Endothelial cell of umbilical vein (primary cell): ENCODE measurements at regions not wholly inside any gene's neighbourhood (a gene's known extent, or its start where the extent isn't known, plus 50 kb on each side); places are given as distances from the start of the nearest gene placed in this dataset.

ENCODE experiments used
- BruUV-seq: library from RNA; stranded (reverse); fragments of 400-500 nt; replicated peaks from 2 replicates; lab custom pipeline; 2021; lab: Mats Ljungman, UMichigan
- CTCF ChIA-PET: fragments of 300-600, 350-600 bp; sonication (Branson Sonifier 250); formaldehyde crosslinking; loops from one replicate; lab custom pipeline; 2021; ENCODE audit warnings: antibody characterized with exemption, inconsistent platforms; lab: Charles Lee
- POLR2A ChIA-PET: fragments of 300-600, 350-600 bp; sonication (Branson Sonifier 250); formaldehyde crosslinking; loops from one replicate; lab custom pipeline; 2021; ENCODE audit warnings: antibody characterized with exemption, inconsistent platforms; lab: Charles Lee
- DNase-seq: peaks from one replicate; pipeline ENCODE4 v3.0.0-alpha.2; 2011; ENCODE audit warnings: low read depth, low spot score
- FAIRE-seq: peaks from 2 replicates; lab custom pipeline; 2011; peaks lifted over from hg19 to GRCh38; lab: Jason Lieb, UNC
- H2AFZ ChIP-seq: 2 replicates; pipeline ENCODE4 v1.6.0; 2012; ENCODE audit warnings: low read depth, low read length, control low read depth, inconsistent platforms
- H3K27ac ChIP-seq: 2 replicates; pipeline ENCODE4 v1.5.1; 2011; ENCODE audit warnings: low read depth, mild to moderate bottlenecking, control low read depth, low read length, moderate library complexity; ENCODE audit not compliant: insufficient read depth
- H3K27me3 ChIP-seq, 2 experiments: 2 replicates each; pipeline versions ENCODE4 v1.6.0 to v1.6.1; 2011; ENCODE audit warnings: low read length in 2 of 2, mixed read lengths in 1 of 2; ENCODE audit not compliant: control insufficient read depth in 2 of 2, insufficient read depth in 2 of 2
- H3K36me3 ChIP-seq, 2 experiments: 2 replicates in 1 of 2; 3 replicates in 1 of 2; pipeline ENCODE4 v1.5.1; 2011; ENCODE audit warnings: low read length in 2 of 2, mild to moderate bottlenecking in 1 of 2, moderate library complexity in 1 of 2; ENCODE audit not compliant: control insufficient read depth in 2 of 2, insufficient read depth in 2 of 2; ENCODE audit errors: extremely low read depth in 1 of 2
- H3K4me1 ChIP-seq: 3 replicates; pipeline ENCODE4 v1.5.1; 2011; ENCODE audit warnings: mild to moderate bottlenecking, low read length; ENCODE audit not compliant: control insufficient read depth, insufficient read depth; ENCODE audit errors: extremely low read depth
- H3K4me2 ChIP-seq: 2 replicates; pipeline ENCODE4 v1.6.1; 2011; ENCODE audit warnings: low read length, control low read depth, mixed read lengths; ENCODE audit not compliant: insufficient read depth
- H3K4me3 ChIP-seq, 3 experiments: fragments of 200-600 bp in 1 of 3; sonication (generic), shearing (Covaris generic) in 1 of 3; replicated peaks in 1 of 3; 2 replicates each; pipeline ENCODE4 v1.5.1; 2011 to 2016; ENCODE audit warnings: control low read depth in 3 of 3, low read length in 3 of 3, mild to moderate bottlenecking in 2 of 3, inconsistent platforms in 1 of 3, low read depth in 1 of 3, moderate library complexity in 1 of 3; ENCODE audit not compliant: insufficient read depth in 1 of 3
- H3K79me2 ChIP-seq: 2 replicates; pipeline ENCODE4 v1.6.0; 2012; ENCODE audit warnings: low read length, inconsistent platforms; ENCODE audit not compliant: control insufficient read depth, insufficient read depth
- H3K9ac ChIP-seq: replicated peaks from 2 replicates; pipeline ENCODE3; 2011; ENCODE audit warnings: low read length, control low read depth; ENCODE audit not compliant: insufficient read depth; ENCODE audit errors: extremely low read depth
- H3K9me1 ChIP-seq: replicated peaks from 3 replicates; pipeline ENCODE4 v1.6.0; 2011; ENCODE audit warnings: mild to moderate bottlenecking, low read length; ENCODE audit not compliant: control insufficient read depth, insufficient read depth; ENCODE audit errors: extremely low read depth
- H3K9me3 ChIP-seq: replicated peaks from 2 replicates; pipeline ENCODE4 v1.5.1; 2012; ENCODE audit warnings: low read length, inconsistent platforms; ENCODE audit not compliant: control insufficient read depth, insufficient read depth
- H4K20me1 ChIP-seq: replicated peaks from 2 replicates; pipeline ENCODE3; 2011; ENCODE audit warnings: mild to moderate bottlenecking, low read length; ENCODE audit not compliant: control insufficient read depth, insufficient read depth; ENCODE audit errors: extremely low read depth
- EZH2 ChIP-seq: IDR thresholded peaks from 2 replicates; pipeline ENCODE4 v1.6.1; 2012; ENCODE audit warnings: borderline replicate concordance, low read depth, mild to moderate bottlenecking, moderate library complexity, low read length, inconsistent platforms; ENCODE audit not compliant: severe bottlenecking
- FOS ChIP-seq: IDR thresholded peaks from 2 replicates; pipeline ENCODE4 v1.6.1; 2011; ENCODE audit warnings: mild to moderate bottlenecking, low read length, moderate library complexity, borderline replicate concordance; ENCODE audit not compliant: insufficient read depth
- GATA2 ChIP-seq: IDR thresholded peaks from 2 replicates; pipeline ENCODE4 v1.7.0; 2011; ENCODE audit warnings: low read depth, mild to moderate bottlenecking, moderate library complexity, mixed read lengths, low read length; ENCODE audit not compliant: insufficient read length, insufficient read depth
- JUN ChIP-seq: IDR thresholded peaks from 2 replicates; pipeline ENCODE4 v1.6.1; 2011; ENCODE audit warnings: borderline replicate concordance, low read depth; ENCODE audit not compliant: insufficient read length, insufficient read depth
- MYC ChIP-seq: IDR thresholded peaks from one replicate; pipeline ENCODE4 v1.6.1; 2011; ENCODE audit warnings: mild to moderate bottlenecking, low read depth, low read length
- POLR2A ChIP-seq: IDR thresholded peaks from 2 replicates; pipeline ENCODE4 v1.6.1; 2012; ENCODE audit warnings: low read depth, mild to moderate bottlenecking, control low read depth, low read length
- POLR2AphosphoS5 ChIP-seq: IDR thresholded peaks from 2 replicates; pipeline ENCODE4 v1.6.1; 2012; ENCODE audit warnings: low read depth, mild to moderate bottlenecking, control low read depth, low read length, moderate library complexity; ENCODE audit not compliant: insufficient read depth
- dilution Hi-C: fragments of 300-500 bp; cut with MboI; formaldehyde crosslinking; loops from one replicate; pipeline ENCODE4 v1.15.0; 2019; ENCODE audit warnings: low sequenced_read_pairs; ENCODE audit not compliant: extremely low pct_ligation_motif_present
- intact Hi-C: fragments of 100-400 bp; cut with micrococcal nuclease; formaldehyde crosslinking; loops from one replicate; pipeline ENCODE4 v1.10.0; 2022
- TF ChIP-seq, protein P1 (sequence below), 2 donors: IDR thresholded peaks; 1 replicate in 1 of 2; 2 replicates in 1 of 2; pipeline ENCODE4 v1.5.1; 2011; ENCODE audit warnings: low read length in 2 of 2, mild to moderate bottlenecking in 2 of 2, moderate library complexity in 2 of 2, control low read depth in 1 of 2, inconsistent platforms in 1 of 2, low read depth in 1 of 2; ENCODE audit not compliant: insufficient read depth in 1 of 2; ENCODE audit errors: extremely low read depth in 1 of 2
- TF ChIP-seq, protein P2 (sequence below): IDR thresholded peaks from 2 replicates; pipeline ENCODE4 v1.6.1; 2011; ENCODE audit not compliant: insufficient read depth, insufficient read length

DNA sequence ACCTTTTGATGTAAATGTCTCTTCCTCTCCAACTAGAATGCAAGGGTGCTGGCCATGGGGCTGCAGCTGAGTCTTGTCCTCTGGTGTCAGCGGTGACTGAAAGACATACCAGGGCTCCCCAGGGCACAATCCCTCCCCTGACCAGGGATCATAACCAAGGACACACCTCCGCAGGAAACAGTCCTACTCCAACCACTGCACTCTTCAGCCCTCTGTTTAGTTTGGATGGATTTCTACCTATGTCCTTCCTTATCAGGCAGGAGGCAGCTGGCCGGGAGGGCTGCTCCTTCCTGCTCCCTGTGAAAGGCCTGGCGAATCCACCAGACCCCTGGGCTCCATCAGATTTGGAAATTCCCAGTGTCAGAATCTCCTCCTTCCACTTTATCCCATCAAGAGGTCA lies 185.2 kb upstream of the ID2 start:
- dilution Hi-C loops (no loop called here), intact Hi-C loops (no loop called here)
- no peaks in the 10 kb centered on the region for H4K20me1 ChIP-seq
- no peaks in the 10 kb centered on the region for H3K9me1 ChIP-seq
- DNase-seq, result no peak
- H3K4me2 ChIP-seq, result no peak overlapping the region
- no peak overlapping the region for H3K9ac ChIP-seq
- POLR2A ChIA-PET, result no interaction called here
- BruUV-seq, result no TSS peak
- no peak for TF ChIP-seq POLR2A
- TF ChIP-seq, protein P1, sequence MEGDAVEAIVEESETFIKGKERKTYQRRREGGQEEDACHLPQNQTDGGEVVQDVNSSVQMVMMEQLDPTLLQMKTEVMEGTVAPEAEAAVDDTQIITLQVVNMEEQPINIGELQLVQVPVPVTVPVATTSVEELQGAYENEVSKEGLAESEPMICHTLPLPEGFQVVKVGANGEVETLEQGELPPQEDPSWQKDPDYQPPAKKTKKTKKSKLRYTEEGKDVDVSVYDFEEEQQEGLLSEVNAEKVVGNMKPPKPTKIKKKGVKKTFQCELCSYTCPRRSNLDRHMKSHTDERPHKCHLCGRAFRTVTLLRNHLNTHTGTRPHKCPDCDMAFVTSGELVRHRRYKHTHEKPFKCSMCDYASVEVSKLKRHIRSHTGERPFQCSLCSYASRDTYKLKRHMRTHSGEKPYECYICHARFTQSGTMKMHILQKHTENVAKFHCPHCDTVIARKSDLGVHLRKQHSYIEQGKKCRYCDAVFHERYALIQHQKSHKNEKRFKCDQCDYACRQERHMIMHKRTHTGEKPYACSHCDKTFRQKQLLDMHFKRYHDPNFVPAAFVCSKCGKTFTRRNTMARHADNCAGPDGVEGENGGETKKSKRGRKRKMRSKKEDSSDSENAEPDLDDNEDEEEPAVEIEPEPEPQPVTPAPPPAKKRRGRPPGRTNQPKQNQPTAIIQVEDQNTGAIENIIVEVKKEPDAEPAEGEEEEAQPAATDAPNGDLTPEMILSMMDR (IDR thresholded peaks at IDR 0.05; ENCODE audit: extremely low read depth in 1 of 2, insufficient read depth in 1 of 2, low read depth in 1 of 2, low read length in 2 of 2), result no peak
- TF ChIP-seq, protein P2, sequence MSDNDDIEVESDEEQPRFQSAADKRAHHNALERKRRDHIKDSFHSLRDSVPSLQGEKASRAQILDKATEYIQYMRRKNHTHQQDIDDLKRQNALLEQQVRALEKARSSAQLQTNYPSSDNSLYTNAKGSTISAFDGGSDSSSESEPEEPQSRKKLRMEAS, result no peak
- no peak for TF ChIP-seq MYC
- no peak for TF ChIP-seq GATA2
- no peak for TF ChIP-seq FOS
- TF ChIP-seq EZH2, result no peak
- TF ChIP-seq POLR2AphosphoS5, result no peak
- TF ChIP-seq JUN, result no peak
- H3K27me3 ChIP-seq, result no peaks in the 10 kb centered on the region
- H3K9me3 ChIP-seq, result no peaks in the 10 kb centered on the region
- H3K79me2 ChIP-seq, result no peaks in the 10 kb centered on the region
- no peaks in the 10 kb centered on the region for H3K36me3 ChIP-seq
- CTCF ChIA-PET, result no interaction called here
- no peak overlapping the region for H3K4me3 ChIP-seq
- FAIRE-seq, result no peak
- H3K4me1 ChIP-seq, result no peaks in the 10 kb centered on the region
- H2AFZ ChIP-seq, result no peak overlapping the region
- no peak overlapping the region for H3K27ac ChIP-seq
